ENCODE measurements at regions not wholly inside any gene's neighbourhood (a gene's known extent, or its start where the extent isn't known, plus 50 kb on each side); places are given as distances from the start of the nearest gene placed in this dataset.

GRCh38 chr2:51969347-51969746 is 937.4 kb upstream of the NRXN1 start:
- no peak for TF ChIP-seq POLR2A (IDR thresholded peaks at IDR 0.05; ENCODE audit: low read depth, low read length)
- TF ChIP-seq POLR2AphosphoS5 (IDR thresholded peaks at IDR 0.05; ENCODE audit: low read depth, low read length), result no peak
- TF ChIP-seq TAF1 (IDR thresholded peaks at IDR 0.05; ENCODE audit: low read depth, low read length), result no peak

Data from GM12891 (cell line).